ENCODE measurements at regions not wholly inside any gene's neighbourhood (a gene's known extent, or its start where the extent isn't known, plus 50 kb on each side); places are given as distances from the start of the nearest gene placed in this dataset.

DNA sequence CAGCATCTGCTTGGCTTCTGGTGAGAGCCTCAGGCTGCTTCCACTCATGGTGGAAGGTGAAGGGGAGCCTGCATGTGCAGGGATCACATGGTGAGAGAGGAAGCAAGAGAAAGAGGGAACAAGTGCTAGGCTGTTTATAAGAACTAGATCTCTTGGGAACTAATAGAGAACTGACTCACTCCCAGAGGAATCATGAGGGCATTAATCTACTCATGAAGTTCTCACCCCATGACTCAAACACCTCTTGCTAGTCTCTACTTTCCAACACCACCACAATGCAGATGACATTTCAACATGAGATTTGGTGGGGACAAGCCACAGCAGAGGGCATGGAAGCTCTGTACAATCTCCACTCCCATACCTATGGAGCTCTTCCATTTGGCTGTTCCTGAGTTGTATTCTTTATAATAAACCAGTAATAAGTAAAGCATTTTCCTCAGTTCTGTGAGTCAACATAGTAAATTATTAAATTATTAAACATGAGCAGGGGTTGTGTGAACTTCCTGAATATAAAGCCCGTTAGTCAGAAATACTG, 524.1 kb upstream of the NRSN1 start:
- Mint-ChIP-seq H3K27me3 (no peaks in the 10 kb centered on the region), H3K36me3 (ENCODE audit: low read depth) (no peaks in the 10 kb centered on the region), H3K4me3 (no peak overlapping the region), H3K27ac (no peak overlapping the region), H3K9me3 (peaks cover 8% of the 10 kb centered on the region), H3K4me1 (no peaks in the 10 kb centered on the region)
- TF ChIP-seq, protein P1, sequence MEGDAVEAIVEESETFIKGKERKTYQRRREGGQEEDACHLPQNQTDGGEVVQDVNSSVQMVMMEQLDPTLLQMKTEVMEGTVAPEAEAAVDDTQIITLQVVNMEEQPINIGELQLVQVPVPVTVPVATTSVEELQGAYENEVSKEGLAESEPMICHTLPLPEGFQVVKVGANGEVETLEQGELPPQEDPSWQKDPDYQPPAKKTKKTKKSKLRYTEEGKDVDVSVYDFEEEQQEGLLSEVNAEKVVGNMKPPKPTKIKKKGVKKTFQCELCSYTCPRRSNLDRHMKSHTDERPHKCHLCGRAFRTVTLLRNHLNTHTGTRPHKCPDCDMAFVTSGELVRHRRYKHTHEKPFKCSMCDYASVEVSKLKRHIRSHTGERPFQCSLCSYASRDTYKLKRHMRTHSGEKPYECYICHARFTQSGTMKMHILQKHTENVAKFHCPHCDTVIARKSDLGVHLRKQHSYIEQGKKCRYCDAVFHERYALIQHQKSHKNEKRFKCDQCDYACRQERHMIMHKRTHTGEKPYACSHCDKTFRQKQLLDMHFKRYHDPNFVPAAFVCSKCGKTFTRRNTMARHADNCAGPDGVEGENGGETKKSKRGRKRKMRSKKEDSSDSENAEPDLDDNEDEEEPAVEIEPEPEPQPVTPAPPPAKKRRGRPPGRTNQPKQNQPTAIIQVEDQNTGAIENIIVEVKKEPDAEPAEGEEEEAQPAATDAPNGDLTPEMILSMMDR (IDR thresholded peaks at IDR 0.05) = no peak
- ChIA-PET CTCF (no interaction called here), POLR2A (no interaction called here)
- DNase-seq (no peak), ATAC-seq (ENCODE audit: low read depth) (no peak)
- intact Hi-C loops (cut with micrococcal nuclease) = no loop called here

GRCh38 chr6:23608931-23609435, 517.0 kb upstream of the NRSN1 start:
- Mint-ChIP-seq H3K27ac (no peak overlapping the region), H3K9me3 (peaks cover 4% of the 10 kb centered on the region), H3K4me1 (no peaks in the 10 kb centered on the region), H3K4me3 (no peak overlapping the region), H3K27me3 (no peaks in the 10 kb centered on the region), H3K36me3 (ENCODE audit: low read depth) (no peaks in the 10 kb centered on the region)
- CTCF ChIA-PET = no interaction called here
- intact Hi-C loops (cut with micrococcal nuclease) = no loop called here
- no peak for DNase-seq
- TF ChIP-seq, protein P1 (IDR thresholded peaks at IDR 0.05) = no peak
- ATAC-seq (ENCODE audit: low read depth) = no peak
- POLR2A ChIA-PET = no interaction called here

GRCh38 chr6:23611776-23612381, 514.1 kb upstream of the NRSN1 start:
- Mint-ChIP-seq H3K9me3 (peaks cover 2% of the 10 kb centered on the region), H3K36me3 (ENCODE audit: low read depth) (no peaks in the 10 kb centered on the region), H3K27ac (no peak overlapping the region), H3K4me3 (no peak overlapping the region), H3K27me3 (no peaks in the 10 kb centered on the region), H3K4me1 (no peaks in the 10 kb centered on the region)
- DNase-seq (no peak), ATAC-seq (ENCODE audit: low read depth) (no peak)
- intact Hi-C loops (cut with micrococcal nuclease) = no loop called here
- ChIA-PET POLR2A (no interaction called here), CTCF (no interaction called here)
- TF ChIP-seq, protein P1 (IDR thresholded peaks at IDR 0.05) = no peak

DNA sequence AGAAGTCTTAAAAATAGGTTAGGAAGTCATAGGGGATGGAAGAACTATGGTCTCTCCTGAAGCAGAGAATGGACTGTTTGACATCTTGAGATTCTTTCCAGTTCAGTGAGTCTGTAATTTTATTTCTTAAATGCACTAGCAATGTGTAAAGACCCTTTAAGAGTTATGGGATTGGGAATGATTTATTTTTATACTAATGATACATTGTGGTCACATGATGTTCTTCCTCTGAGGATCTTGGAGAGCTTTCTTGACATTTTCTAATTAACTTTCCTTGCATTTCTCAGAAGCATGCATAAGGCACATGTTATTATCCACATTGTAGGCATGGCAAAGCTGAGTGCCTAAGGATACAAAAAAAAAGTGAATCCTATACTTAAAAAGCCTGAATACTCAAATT, 507.6 kb upstream of the NRSN1 start:
- intact Hi-C loops (cut with micrococcal nuclease) = no loop called here
- ChIA-PET POLR2A (no interaction called here), CTCF (no interaction called here)

DNA sequence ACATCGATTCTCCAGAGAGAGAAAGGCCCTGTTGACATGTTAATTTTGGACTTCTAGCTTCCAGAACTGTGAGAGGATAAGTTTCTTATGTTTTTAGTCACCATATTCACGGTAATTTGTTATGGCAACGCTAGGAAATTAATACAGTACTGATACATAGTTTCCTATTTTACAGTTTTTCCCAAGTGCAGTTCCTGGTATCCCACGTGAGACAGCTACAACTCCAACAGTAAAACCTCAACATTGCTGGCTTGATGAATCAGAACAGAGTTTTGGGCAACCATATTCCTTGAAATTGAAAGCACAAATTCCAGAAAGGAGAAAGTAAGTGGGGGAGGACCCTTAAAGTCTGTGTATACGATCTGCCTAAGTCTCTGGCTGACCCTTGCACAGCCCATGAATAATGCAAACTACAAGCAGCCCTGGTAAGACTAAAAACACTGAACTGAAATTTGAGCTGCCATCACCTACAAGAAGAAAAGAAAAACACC, 505.1 kb upstream of the NRSN1 start:
- peaks cover 2% of the 10 kb centered on the region for H3K9me3 Mint-ChIP-seq
- H3K36me3 Mint-ChIP-seq (ENCODE audit: low read depth) = no peaks in the 10 kb centered on the region
- TF ChIP-seq, protein P1 (IDR thresholded peaks at IDR 0.05) = no peak
- no peak for ATAC-seq (ENCODE audit: low read depth)
- DNase-seq = no peak
- intact Hi-C loops (cut with micrococcal nuclease) = no loop called here
- no peak overlapping the region for H3K27ac Mint-ChIP-seq
- POLR2A ChIA-PET = no interaction called here
- no peak overlapping the region for H3K4me3 Mint-ChIP-seq
- no peaks in the 10 kb centered on the region for H3K27me3 Mint-ChIP-seq
- CTCF ChIA-PET = no interaction called here
- H3K4me1 Mint-ChIP-seq = no peaks in the 10 kb centered on the region

More for the DNA sequence above, 507.6 kb upstream of the NRSN1 start:
- Mint-ChIP-seq H3K4me3 (no peak overlapping the region), H3K4me1 (no peaks in the 10 kb centered on the region), H3K36me3 (ENCODE audit: low read depth) (no peaks in the 10 kb centered on the region), H3K27ac (no peak overlapping the region), H3K27me3 (no peaks in the 10 kb centered on the region), H3K9me3 (peaks cover 4% of the 10 kb centered on the region)
- no peak for DNase-seq
- ATAC-seq (ENCODE audit: low read depth) = no peak
- TF ChIP-seq, protein P1 (IDR thresholded peaks at IDR 0.05) = no peak
